ENCODE measurements at regions not wholly inside any gene's neighbourhood (a gene's known extent, or its start where the extent isn't known, plus 50 kb on each side); places are given as distances from the start of the nearest gene placed in this dataset.

DNA sequence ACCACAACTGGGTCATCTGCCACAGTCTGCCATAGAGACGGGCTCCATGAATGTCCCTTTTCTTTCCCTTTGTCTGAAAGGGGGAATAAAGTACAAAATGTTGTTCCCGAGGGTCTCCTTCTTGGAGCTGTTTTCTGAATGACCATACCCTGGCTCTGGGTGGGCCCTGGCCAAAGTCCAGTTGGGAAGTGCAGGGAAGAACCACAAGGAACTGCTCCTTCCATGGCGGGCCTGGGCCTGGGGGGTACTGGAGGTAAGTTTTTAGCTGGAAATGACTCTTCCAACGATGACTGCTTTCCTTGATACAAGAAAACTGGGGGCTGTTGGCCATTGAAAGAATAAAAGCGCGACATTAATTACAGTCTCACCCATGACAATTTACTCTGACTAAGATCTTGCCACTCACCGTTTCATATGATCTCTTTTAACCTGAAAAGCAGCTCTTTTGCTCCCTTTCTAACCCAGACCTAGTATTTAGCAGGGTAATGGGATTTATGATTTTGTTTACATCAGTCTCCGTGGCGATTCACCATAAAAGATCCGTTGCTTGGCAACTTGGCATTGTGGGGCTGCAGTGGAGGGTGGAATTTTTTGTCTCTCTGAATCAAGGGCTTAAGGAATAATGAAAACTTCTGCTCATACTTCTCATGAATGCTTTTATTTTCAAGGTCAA, 89.2 kb upstream of the PTCH1 start:
- DNase-seq (ENCODE audit: extremely low read depth, low read depth): no peak
- TF ChIP-seq, protein P1, sequence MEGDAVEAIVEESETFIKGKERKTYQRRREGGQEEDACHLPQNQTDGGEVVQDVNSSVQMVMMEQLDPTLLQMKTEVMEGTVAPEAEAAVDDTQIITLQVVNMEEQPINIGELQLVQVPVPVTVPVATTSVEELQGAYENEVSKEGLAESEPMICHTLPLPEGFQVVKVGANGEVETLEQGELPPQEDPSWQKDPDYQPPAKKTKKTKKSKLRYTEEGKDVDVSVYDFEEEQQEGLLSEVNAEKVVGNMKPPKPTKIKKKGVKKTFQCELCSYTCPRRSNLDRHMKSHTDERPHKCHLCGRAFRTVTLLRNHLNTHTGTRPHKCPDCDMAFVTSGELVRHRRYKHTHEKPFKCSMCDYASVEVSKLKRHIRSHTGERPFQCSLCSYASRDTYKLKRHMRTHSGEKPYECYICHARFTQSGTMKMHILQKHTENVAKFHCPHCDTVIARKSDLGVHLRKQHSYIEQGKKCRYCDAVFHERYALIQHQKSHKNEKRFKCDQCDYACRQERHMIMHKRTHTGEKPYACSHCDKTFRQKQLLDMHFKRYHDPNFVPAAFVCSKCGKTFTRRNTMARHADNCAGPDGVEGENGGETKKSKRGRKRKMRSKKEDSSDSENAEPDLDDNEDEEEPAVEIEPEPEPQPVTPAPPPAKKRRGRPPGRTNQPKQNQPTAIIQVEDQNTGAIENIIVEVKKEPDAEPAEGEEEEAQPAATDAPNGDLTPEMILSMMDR (IDR thresholded peaks at IDR 0.05; ENCODE audit: low read depth, low read length): no peak

- no peak for DNase-seq (ENCODE audit: extremely low read depth, low read depth)
- TF ChIP-seq, protein P1 (IDR thresholded peaks at IDR 0.05; ENCODE audit: low read depth, low read length): no peak
Measured at GRCh38 chr9:95605101-95605500, 88.3 kb upstream of the PTCH1 start.

GRCh38 chr9:95598236-95598635, 81.5 kb upstream of the PTCH1 start:
- TF ChIP-seq, protein P1 (IDR thresholded peaks at IDR 0.05; ENCODE audit: low read depth, low read length): no peak
- no peak for DNase-seq (ENCODE audit: extremely low read depth, low read depth)

GRCh38 chr9:95595721-95596295, 79.0 kb upstream of the PTCH1 start:
- TF ChIP-seq, protein P1 (IDR thresholded peaks at IDR 0.05; ENCODE audit: low read depth, low read length): no peak

DNA sequence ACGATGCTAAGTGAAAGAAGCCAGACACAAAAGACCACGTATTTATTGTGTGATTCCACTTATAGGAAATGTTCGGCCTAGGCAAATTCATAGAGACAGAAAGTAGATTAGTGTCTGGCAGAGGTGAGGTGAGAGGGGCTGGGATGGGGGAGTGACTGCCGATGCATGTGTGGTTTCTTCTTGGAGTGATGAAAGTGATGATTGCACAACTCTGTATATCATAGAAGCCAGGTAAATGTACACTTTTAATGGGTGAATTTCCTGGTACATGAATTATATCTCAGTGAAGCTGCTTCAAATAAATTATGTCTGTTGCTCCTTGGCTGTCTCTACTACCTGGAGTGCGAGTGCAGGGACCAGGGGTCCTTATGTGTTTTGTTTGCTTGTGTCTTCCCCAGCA, 76.2 kb upstream of the PTCH1 start:
- no peak for DNase-seq (ENCODE audit: extremely low read depth, low read depth)
- TF ChIP-seq, protein P1 (IDR thresholded peaks at IDR 0.05; ENCODE audit: low read depth, low read length): no peak

More at GRCh38 chr9:95595721-95596295, 79.0 kb upstream of the PTCH1 start:
- no peak for DNase-seq (ENCODE audit: extremely low read depth, low read depth)

DNA sequence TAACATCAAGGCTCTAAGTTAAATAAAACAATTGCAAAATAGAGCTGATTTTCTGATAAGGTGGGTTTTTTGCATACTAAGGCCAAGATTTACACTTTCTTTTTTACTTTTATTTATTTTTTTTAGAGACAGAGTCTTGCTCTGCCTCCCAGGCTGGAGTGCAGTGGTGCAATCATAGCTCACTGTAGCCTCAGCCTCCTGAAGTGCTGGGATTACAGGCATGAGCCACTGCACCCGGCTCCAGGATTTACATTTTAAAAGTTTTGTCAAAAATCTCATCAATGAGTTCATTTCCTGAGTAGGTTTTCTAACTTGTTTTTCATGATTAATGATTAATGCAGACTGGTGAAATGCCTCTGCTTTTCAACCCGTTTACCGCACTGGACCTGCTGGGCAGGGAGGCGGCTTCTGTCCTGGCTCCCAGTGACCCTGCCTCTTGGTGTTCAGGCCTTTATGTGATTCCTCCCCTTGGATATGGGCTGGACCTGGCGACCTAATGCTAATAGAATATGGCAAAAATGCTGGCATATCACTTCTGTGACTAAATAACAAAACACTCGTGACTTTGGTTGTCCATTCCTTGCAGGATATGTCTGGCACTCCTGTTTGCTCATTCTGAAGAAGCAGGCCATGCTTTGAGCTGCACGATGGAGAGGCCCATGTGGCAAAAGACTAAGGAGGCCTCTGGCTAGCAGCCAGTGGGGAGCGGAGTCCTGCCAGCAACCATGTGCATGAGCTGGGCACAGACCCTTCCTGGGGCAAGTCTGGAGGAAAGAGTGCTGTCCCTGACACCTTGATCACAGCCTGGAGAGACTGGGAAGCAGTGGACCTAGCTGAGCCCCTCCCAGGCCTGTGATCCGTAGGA, 72.2 kb upstream of the PTCH1 start:
- no peak for DNase-seq (ENCODE audit: extremely low read depth, low read depth)
- TF ChIP-seq, protein P1 (IDR thresholded peaks at IDR 0.05; ENCODE audit: low read depth, low read length): no peak

All from AG09319 (cell line).